ENCODE measurements at regions not wholly inside any gene's neighbourhood (a gene's known extent, or its start where the extent isn't known, plus 50 kb on each side); places are given as distances from the start of the nearest gene placed in this dataset.

DNA sequence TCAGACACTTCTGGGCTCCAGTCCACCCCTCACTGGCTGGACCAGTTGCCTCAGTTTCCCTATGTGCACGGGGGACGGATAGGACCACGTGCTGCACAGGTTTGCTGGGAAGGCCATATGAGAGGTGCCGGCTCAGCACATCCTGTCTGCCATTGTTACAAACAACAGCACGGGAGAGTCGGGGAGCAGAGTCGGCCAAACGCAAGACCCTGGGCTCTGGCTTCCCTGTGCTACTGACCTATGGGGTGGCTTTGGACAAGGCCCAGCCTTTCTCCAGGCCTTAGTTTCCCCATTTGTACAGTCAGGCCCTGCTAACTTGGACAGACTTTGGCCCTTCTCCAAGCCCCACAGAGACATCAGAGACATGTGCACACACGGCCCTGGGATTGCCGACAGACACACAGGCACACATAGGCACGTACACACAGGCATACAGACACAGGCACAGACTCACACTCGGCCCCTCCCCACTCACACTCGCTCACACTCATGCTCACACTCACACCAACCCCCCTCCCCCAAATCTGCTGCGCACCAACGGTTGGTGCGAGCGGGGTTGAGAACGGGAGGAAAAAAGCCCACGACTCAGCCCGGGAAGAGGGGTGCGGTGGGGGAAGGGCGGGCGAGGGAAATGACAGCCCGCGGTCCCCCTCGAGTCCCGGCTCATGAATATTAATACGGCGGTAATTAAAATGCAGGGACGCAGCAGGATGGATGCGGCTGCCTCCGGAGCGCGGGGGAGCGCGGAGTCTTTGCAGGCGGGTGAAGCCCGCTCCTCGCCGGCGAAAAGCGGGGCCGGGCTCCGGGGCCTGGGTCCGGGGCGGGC, 133.0 kb downstream of the C9orf50 start:
- TF ChIP-seq POLR2AphosphoS5 (IDR thresholded peaks at IDR 0.05; ENCODE audit: low read depth) = no peak; the same call in 1 of the 2 replicates
- TF ChIP-seq, protein P1, sequence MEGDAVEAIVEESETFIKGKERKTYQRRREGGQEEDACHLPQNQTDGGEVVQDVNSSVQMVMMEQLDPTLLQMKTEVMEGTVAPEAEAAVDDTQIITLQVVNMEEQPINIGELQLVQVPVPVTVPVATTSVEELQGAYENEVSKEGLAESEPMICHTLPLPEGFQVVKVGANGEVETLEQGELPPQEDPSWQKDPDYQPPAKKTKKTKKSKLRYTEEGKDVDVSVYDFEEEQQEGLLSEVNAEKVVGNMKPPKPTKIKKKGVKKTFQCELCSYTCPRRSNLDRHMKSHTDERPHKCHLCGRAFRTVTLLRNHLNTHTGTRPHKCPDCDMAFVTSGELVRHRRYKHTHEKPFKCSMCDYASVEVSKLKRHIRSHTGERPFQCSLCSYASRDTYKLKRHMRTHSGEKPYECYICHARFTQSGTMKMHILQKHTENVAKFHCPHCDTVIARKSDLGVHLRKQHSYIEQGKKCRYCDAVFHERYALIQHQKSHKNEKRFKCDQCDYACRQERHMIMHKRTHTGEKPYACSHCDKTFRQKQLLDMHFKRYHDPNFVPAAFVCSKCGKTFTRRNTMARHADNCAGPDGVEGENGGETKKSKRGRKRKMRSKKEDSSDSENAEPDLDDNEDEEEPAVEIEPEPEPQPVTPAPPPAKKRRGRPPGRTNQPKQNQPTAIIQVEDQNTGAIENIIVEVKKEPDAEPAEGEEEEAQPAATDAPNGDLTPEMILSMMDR (IDR thresholded peaks at IDR 0.05; ENCODE audit: insufficient read depth, low read length) = no peak
- TF ChIP-seq, protein P2, sequence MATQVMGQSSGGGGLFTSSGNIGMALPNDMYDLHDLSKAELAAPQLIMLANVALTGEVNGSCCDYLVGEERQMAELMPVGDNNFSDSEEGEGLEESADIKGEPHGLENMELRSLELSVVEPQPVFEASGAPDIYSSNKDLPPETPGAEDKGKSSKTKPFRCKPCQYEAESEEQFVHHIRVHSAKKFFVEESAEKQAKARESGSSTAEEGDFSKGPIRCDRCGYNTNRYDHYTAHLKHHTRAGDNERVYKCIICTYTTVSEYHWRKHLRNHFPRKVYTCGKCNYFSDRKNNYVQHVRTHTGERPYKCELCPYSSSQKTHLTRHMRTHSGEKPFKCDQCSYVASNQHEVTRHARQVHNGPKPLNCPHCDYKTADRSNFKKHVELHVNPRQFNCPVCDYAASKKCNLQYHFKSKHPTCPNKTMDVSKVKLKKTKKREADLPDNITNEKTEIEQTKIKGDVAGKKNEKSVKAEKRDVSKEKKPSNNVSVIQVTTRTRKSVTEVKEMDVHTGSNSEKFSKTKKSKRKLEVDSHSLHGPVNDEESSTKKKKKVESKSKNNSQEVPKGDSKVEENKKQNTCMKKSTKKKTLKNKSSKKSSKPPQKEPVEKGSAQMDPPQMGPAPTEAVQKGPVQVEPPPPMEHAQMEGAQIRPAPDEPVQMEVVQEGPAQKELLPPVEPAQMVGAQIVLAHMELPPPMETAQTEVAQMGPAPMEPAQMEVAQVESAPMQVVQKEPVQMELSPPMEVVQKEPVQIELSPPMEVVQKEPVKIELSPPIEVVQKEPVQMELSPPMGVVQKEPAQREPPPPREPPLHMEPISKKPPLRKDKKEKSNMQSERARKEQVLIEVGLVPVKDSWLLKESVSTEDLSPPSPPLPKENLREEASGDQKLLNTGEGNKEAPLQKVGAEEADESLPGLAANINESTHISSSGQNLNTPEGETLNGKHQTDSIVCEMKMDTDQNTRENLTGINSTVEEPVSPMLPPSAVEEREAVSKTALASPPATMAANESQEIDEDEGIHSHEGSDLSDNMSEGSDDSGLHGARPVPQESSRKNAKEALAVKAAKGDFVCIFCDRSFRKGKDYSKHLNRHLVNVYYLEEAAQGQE (IDR thresholded peaks at IDR 0.05; ENCODE audit: insufficient replicate concordance, low read depth) = no peak

Measured in HL-60 (cell line).